Transverse colon (tissue), 4 donors: ENCODE measurements at regions not wholly inside any gene's neighbourhood (a gene's known extent, or its start where the extent isn't known, plus 50 kb on each side); places are given as distances from the start of the nearest gene placed in this dataset.

Source experiments
- DNase-seq: peaks from one replicate; pipeline ENCODE4 v3.0.0-alpha.2; 2019
- H3K27ac ChIP-seq, 4 donors: fragments of 200-600 bp; sonication (generic); 2 replicates each; pipeline ENCODE4 v1.5.1; 2016 to 2018; ENCODE audit warnings: inconsistent platforms in 4 of 4
- H3K27me3 ChIP-seq: fragments of 200-600 bp; sonication (generic); 2 replicates; pipeline ENCODE4 v1.5.1; 2017; ENCODE audit warnings: inconsistent platforms
- H3K36me3 ChIP-seq, 4 donors: fragments of 200-600 bp; sonication (generic); 2 replicates each; pipeline ENCODE4 v1.5.1; 2017 to 2019; ENCODE audit warnings: inconsistent platforms in 4 of 4
- H3K4me1 ChIP-seq, 4 donors: fragments of 200-600 bp; sonication (generic); 2 replicates each; pipeline ENCODE4 v1.5.1; 2017 to 2020; ENCODE audit warnings: inconsistent platforms in 4 of 4
- H3K4me3 ChIP-seq, 4 donors: fragments of 200-600 bp; sonication (generic); 1 replicate in 1 of 4; 2 replicates in 3 of 4; pipeline versions ENCODE4 v1.5.1 to v1.6.1; 2017 to 2019; ENCODE audit warnings: inconsistent platforms in 4 of 4
- H3K9me3 ChIP-seq, 2 donors: fragments of 200-600 bp; sonication (generic); 2 replicates each; pipeline ENCODE4 v1.5.1; 2017 to 2019; ENCODE audit warnings: inconsistent platforms in 2 of 2
- EP300 ChIP-seq: sonication (generic); formaldehyde crosslinking; IDR thresholded peaks from one replicate; pipeline ENCODE4 v1.6.1; 2017; ENCODE audit warnings: antibody characterized with exemption, low read depth
- POLR2A ChIP-seq: fragments of 450-650 bp; IDR thresholded peaks from one replicate; pipeline ENCODE4 v1.6.1; 2016; ENCODE audit warnings: antibody characterized with exemption, mild to moderate bottlenecking, moderate library complexity
- POLR2AphosphoS5 ChIP-seq, 3 donors: sonication (generic); formaldehyde crosslinking; IDR thresholded peaks; one replicate each; pipeline ENCODE4 v1.6.1; 2016; ENCODE audit warnings: antibody characterized with exemption in 3 of 3
- WGBS, 2 donors: methylation state at CpG; one replicate each; pipeline ENCODE4 v1.1.5; 2018; ENCODE audit warnings: low coverage in 1 of 2; 5-methylcytosine and 5-hydroxymethylcytosine counted together
- in situ Hi-C, 4 donors: fragments of 200-750 bp; cut with MboI; loops; one replicate each; pipeline versions ENCODE4 v1.15.0 to v1.15.1; 2017; ENCODE audit warnings: low sequenced_read_pairs in 3 of 4, low pct_ligation_motif_present in 1 of 4, low pct_unique_long_range_greater_than_20kb in 1 of 4
- intact Hi-C: fragments of 100-400 bp; cut with DNase I; formaldehyde crosslinking; loops from one replicate; pipeline ENCODE4 v1.15.1; 2023; ENCODE audit warnings: low total_unique reads
- TF ChIP-seq, protein P1 (sequence below), 5 experiments: fragments of 200-600 bp in 3 of 5; fragments of 450-650 bp in 2 of 5; sonication (generic) in 3 of 5; IDR thresholded peaks; 1 replicate in 2 of 5; 2 replicates in 3 of 5; pipeline ENCODE4 v1.5.1; 2016 to 2017; ENCODE audit warnings: antibody characterized with exemption in 5 of 5, inconsistent platforms in 3 of 5, mild to moderate bottlenecking in 2 of 5, moderate library complexity in 1 of 5

DNA sequence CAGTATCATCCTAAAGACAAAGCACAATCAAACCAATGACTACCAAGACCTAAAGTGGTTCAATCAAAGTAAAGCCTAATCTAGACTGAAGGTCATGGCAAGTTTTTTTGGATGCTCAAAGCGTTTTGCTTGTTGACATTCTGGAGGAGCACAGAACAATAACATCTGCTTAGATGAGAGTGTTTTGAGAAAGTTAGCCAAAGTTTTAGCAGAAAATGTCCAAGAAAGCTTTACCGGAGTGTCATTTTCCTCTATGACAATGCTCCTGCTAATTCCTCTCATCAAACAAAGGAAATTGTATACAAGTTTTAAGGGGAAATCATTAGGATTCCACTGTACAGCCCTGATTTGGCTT, 256.9 kb upstream of the FAT3 start:
- in situ Hi-C loops: no loop called here
- Histone ChIP-seq H3K36me3 (no peaks in the 10 kb centered on the region), H3K4me1 (no peaks in the 10 kb centered on the region), H3K9me3 (no peaks in the 10 kb centered on the region), H3K27me3 (no peaks in the 10 kb centered on the region), H3K27ac (no peak overlapping the region), H3K4me3 (no peak overlapping the region)
- intact Hi-C loops: no loop called here
- TF ChIP-seq, protein P1, sequence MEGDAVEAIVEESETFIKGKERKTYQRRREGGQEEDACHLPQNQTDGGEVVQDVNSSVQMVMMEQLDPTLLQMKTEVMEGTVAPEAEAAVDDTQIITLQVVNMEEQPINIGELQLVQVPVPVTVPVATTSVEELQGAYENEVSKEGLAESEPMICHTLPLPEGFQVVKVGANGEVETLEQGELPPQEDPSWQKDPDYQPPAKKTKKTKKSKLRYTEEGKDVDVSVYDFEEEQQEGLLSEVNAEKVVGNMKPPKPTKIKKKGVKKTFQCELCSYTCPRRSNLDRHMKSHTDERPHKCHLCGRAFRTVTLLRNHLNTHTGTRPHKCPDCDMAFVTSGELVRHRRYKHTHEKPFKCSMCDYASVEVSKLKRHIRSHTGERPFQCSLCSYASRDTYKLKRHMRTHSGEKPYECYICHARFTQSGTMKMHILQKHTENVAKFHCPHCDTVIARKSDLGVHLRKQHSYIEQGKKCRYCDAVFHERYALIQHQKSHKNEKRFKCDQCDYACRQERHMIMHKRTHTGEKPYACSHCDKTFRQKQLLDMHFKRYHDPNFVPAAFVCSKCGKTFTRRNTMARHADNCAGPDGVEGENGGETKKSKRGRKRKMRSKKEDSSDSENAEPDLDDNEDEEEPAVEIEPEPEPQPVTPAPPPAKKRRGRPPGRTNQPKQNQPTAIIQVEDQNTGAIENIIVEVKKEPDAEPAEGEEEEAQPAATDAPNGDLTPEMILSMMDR (IDR thresholded peaks at IDR 0.05): no peak
- no peak for DNase-seq
- 74 to 100% methylated on average over 1 to 2 of the region's 2 CpGs for WGBS, 2 donors

DNA sequence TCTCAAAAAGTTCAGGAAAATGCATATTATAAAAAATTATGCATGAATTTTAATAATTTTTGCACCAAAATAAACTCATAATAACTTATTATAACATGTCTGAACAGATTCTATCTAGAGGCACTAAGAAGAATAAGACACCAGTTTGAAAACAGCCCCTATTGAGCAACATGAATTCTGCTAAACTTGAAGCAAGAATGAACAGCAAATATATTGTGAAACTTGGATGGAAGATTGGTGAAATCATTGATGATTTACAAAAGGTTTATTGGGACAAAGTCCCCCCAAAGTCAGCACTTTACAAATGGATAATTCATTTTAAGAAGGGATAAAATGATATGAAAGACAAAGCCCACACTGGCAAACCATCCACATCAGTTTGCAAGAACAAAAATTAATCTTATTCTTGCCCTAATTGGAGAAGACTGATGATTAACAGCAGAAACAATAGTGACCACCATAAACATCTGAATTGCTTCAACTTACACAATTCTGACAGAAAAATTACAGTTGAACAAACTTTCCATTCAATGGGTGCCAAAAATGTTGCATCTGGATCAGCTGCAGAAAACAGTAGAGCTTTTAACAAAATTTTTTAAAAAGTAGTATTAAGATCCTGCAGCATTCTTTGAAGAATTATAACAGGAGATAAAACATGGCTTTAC, 257.5 kb upstream of the FAT3 start:
- DNase-seq: no peak
- H3K4me3 ChIP-seq: no peak overlapping the region
- in situ Hi-C loops: no loop called here
- H3K4me1 ChIP-seq: no peaks in the 10 kb centered on the region
- H3K27ac ChIP-seq: no peak overlapping the region
- no peaks in the 10 kb centered on the region for H3K9me3 ChIP-seq
- H3K27me3 ChIP-seq: no peaks in the 10 kb centered on the region
- TF ChIP-seq POLR2AphosphoS5 (IDR thresholded peaks at IDR 0.05) (no peak), POLR2A (no peak), EP300 (no peak)
- TF ChIP-seq, protein P1 (IDR thresholded peaks at IDR 0.05): no peak
- intact Hi-C loops: no loop called here
- H3K36me3 ChIP-seq: no peaks in the 10 kb centered on the region

- no peak for DNase-seq
- Histone ChIP-seq H3K36me3 (no peaks in the 10 kb centered on the region), H3K4me1 (no peaks in the 10 kb centered on the region), H3K4me3 (no peak overlapping the region), H3K27me3 (no peaks in the 10 kb centered on the region), H3K27ac (no peak overlapping the region), H3K9me3 (no peaks in the 10 kb centered on the region)
- in situ Hi-C loops: no loop called here
- intact Hi-C loops: no loop called here
- TF ChIP-seq POLR2AphosphoS5 (IDR thresholded peaks at IDR 0.05): no peak
- WGBS, 2 donors: 63 to 67% methylated on average over 1 of the region's 1 CpG
These were observed 258.2 kb upstream of the FAT3 start for GRCh38 chr11:91966368-91966767.

DNA sequence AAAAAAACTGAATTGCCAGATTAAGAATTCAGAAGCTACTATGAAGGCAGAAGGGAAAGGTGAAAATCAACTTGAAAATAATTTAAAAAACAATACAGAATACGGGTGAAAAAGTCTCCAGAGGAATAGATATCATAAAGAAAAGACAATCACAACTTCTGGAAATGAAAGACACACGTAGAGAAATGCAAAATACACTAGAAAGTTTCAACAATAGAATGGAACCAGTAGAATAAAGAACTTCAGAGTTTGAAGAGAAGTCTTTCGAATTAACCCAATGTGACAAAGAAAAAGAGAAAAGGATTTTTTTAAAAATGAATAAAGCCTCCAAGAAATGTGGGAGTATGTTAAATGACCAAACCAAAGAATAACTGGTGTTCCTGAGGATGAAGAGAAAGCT, 263.8 kb upstream of the FAT3 start:
- peaks cover 3% of the 10 kb centered on the region in 2 donors for H3K9me3 ChIP-seq
- no peaks in the 10 kb centered on the region for H3K4me1 ChIP-seq
- DNase-seq: no peak
- no peak overlapping the region for H3K27ac ChIP-seq
- TF ChIP-seq EP300 (no peak), POLR2A (no peak), POLR2AphosphoS5 (IDR thresholded peaks at IDR 0.05) (no peak)
- TF ChIP-seq, protein P1 (IDR thresholded peaks at IDR 0.05): no peak
- no peak overlapping the region for H3K4me3 ChIP-seq
- no peaks in the 10 kb centered on the region for H3K27me3 ChIP-seq
- intact Hi-C loops (no loop called here), in situ Hi-C loops (no loop called here)
- 40 to 69% methylated on average over 1 to 3 of the region's 3 CpGs for WGBS, 2 donors
- no peaks in the 10 kb centered on the region for H3K36me3 ChIP-seq

GRCh38 chr11:91959411-91959810, 265.2 kb upstream of the FAT3 start:
- in situ Hi-C loops (no loop called here), intact Hi-C loops (no loop called here)
- Histone ChIP-seq H3K4me3 (no peak overlapping the region), H3K4me1 (no peaks in the 10 kb centered on the region), H3K27ac (no peak overlapping the region), H3K36me3 (no peaks in the 10 kb centered on the region), H3K27me3 (no peaks in the 10 kb centered on the region), H3K9me3 (peaks cover 3% of the 10 kb centered on the region in 2 donors)
- no peak for TF ChIP-seq POLR2A
- no peak for TF ChIP-seq POLR2AphosphoS5 (IDR thresholded peaks at IDR 0.05)
- TF ChIP-seq, protein P1 (IDR thresholded peaks at IDR 0.05): no peak
- no peak for TF ChIP-seq EP300
- WGBS, 2 donors: 70% methylated on average over 2 to 3 of the region's 3 CpGs
- DNase-seq: no peak
